Fibroblast of pulmonary artery (primary cell): ENCODE measurements at regions not wholly inside any gene's neighbourhood (a gene's known extent, or its start where the extent isn't known, plus 50 kb on each side); places are given as distances from the start of the nearest gene placed in this dataset.
"Not testable (repeated sequence)": the region's sequence is repeated elsewhere in the genome, so short reads cannot be mapped to it uniquely, and the experiment has no call there.

ENCODE experiments used
- DNase-seq: peaks from one replicate; pipeline ENCODE4 v3.0.0-alpha.2; 2010; ENCODE audit warnings: low read depth
- H3K4me3 ChIP-seq: replicated peaks from 2 replicates; pipeline ENCODE4 v1.5.1; 2011; ENCODE audit warnings: low read depth, mild to moderate bottlenecking, control low read depth, low read length, moderate library complexity
- CTCF ChIP-seq: IDR thresholded peaks from 2 replicates; pipeline ENCODE4 v1.5.1; 2011; ENCODE audit warnings: mild to moderate bottlenecking, control low read depth, low read length, inconsistent platforms; ENCODE audit errors: missing control alignments

DNA sequence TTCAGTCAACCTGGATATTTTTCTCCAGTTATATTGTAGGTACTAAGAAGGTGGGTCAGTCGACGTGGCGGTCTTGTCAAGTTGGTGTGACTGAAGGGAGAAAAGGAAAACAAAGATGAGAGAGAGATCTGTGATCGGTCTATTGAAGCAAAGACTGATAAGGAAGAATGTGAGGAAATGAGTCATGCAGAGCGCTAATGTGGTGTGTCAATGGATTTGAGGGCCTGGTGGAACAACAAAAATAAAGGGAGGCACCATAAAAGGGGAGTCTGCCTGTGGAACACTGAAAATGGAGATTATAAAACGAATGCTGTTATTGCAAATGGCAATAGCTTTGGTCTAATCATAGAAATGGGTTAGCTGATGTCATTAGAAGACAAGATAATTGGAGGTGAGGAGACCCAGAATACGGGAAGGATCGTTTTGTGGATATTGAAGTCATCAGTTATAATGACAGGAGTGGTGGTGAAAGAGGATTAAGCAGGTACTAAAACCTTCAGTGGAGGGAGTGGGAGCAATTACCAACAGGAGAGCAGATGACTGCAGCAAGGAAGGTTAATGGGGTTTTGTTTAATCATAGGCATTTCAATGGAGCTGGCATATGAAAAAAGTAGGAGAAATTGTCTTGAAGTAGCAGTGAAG lies 599.1 kb upstream of the FSHR start:
- peak; percentile 63 for DNase-seq
- H3K4me3 ChIP-seq: no peak overlapping the region
- no peak for TF ChIP-seq CTCF

- no peak overlapping the region for H3K4me3 ChIP-seq
- TF ChIP-seq CTCF: no peak
- DNase-seq: no peak
Observed at GRCh38 chr2:49737606-49738005, 583.3 kb upstream of the FSHR start.

DNA sequence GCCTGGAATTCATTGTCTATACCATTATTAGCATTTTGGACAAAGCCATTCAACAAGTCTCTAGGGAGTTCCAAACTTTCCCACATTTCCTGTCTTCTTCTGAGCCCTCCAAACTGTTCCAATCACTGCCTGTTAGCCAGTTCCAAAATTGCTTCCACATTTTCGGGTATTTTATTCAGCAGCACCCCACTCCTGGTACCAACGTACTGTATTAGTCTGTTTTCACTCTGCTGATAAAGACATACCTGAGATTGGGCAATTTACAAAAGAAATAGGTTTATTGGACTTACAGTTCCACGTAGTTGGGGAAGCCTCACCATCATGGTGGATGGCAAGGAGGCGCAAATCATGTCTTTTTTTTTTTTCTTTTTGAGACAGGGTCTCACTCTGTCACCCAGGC lies 578.6 kb upstream of the FSHR start:
- H3K4me3 ChIP-seq, DNase-seq: not testable (repeated sequence)

DNA sequence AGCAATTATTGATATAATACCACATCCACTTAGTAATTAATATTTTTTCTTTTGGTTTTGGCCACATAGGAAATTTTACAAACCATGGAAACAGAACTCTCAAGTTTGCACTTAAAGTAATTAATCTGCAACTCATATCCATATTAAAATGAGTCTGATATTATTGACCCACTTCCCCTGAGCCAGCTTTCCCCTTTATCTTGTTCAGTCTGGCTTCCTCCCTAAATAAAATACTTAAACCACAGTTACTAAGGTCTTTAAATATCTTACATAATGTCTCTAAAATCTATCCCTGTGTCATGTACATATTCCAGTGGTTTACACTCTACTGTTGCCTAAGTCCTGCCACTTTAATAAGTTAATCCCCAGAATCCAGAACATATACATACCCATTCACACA lies 564.9 kb upstream of the FSHR start:
- H3K4me3 ChIP-seq: no peak overlapping the region
- TF ChIP-seq CTCF: no peak
- DNase-seq: no peak

DNA sequence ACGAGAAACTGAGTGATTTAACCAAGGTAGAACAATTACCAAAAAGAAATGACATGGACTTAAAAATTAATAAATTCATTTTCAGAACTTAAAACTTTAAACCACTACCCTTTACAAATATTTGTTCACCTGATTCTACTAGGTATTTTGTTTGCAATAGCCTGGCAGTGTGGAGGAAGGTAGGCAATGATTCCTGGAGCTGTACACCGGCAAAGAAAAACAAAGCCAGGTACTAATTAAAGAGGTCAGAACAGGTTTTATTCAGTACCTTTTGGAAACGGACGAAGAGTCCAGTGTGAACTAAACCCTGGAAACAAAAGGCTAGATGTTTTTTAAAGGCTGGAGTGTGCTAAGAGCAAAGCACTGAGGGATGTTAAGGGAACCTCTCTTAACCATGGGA lies 561.3 kb upstream of the FSHR start:
- no peak overlapping the region for H3K4me3 ChIP-seq
- DNase-seq: no peak
- no peak for TF ChIP-seq CTCF

- TF ChIP-seq CTCF: no peak
- no peak overlapping the region for H3K4me3 ChIP-seq
- no peak for DNase-seq
Observed at GRCh38 chr2:49714454-49714853, 560.1 kb upstream of the FSHR start.

GRCh38 chr2:49702740-49703139 lies 548.4 kb upstream of the FSHR start:
- no peak for TF ChIP-seq CTCF
- H3K4me3 ChIP-seq: no peak overlapping the region
- DNase-seq: no peak

DNA sequence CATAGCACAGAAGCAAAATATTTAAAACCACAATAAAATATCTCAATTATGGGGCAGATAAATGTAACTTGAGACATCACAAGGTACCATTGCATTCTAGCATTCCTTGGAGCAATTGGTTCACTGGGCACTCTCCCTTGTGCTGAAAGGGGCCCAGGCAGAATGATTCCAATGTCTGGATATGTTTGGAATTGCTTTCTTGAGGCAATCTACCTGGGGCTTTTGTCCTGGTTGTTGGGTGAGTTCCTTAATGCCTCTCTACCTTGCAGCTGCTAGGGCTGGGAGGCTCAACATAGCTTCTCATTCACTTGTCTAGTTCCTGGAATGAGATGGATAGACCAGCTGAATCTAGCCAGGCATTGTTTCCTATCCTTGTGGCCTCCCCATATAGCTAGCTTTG lies 539.6 kb upstream of the FSHR start:
- no peak overlapping the region for H3K4me3 ChIP-seq
- no peak for TF ChIP-seq CTCF
- no peak for DNase-seq

- H3K4me3 ChIP-seq, DNase-seq: not testable (repeated sequence)
Observed at GRCh38 chr2:49692022-49692421, 537.7 kb upstream of the FSHR start.
